Thyroid gland (tissue), 4 donors: ENCODE measurements at regions not wholly inside any gene's neighbourhood (a gene's known extent, or its start where the extent isn't known, plus 50 kb on each side); places are given as distances from the start of the nearest gene placed in this dataset.

ENCODE experiments used
- DNase-seq, 2 donors: peaks; one replicate each; pipeline ENCODE4 v3.0.0-alpha.2; 2019
- H3K27ac ChIP-seq, 3 donors: fragments of 200-600 bp; sonication (generic); 1 replicate in 2 of 3; 2 replicates in 1 of 3; pipeline ENCODE4 v1.5.1; 2016 to 2019; ENCODE audit warnings: mild to moderate bottlenecking in 1 of 3, moderate library complexity in 1 of 3
- H3K27me3 ChIP-seq: fragments of 200-600 bp; sonication (generic); one replicate; pipeline ENCODE4 v1.5.1; 2019
- H3K36me3 ChIP-seq, 2 donors: fragments of 200-600 bp; sonication (generic); one replicate each; pipeline ENCODE4 v1.5.1; 2016 to 2019
- H3K4me1 ChIP-seq, 2 donors: fragments of 200-600 bp; sonication (generic); one replicate each; pipeline ENCODE4 v1.5.1; 2017 to 2019
- H3K4me3 ChIP-seq, 3 donors: fragments of 200-600 bp; sonication (generic); replicated peaks in 1 of 3; 1 replicate in 2 of 3; 2 replicates in 1 of 3; pipeline ENCODE4 v1.5.1; 2016; ENCODE audit warnings: mild to moderate bottlenecking in 1 of 3
- H3K9me3 ChIP-seq: fragments of 200-600 bp; sonication (generic); one replicate; pipeline ENCODE4 v1.5.1; 2017
- POLR2A ChIP-seq, 2 donors: fragments of 450-650 bp; IDR thresholded peaks; one replicate each; pipeline ENCODE4 v1.6.1; 2017; ENCODE audit warnings: antibody characterized with exemption in 2 of 2, mild to moderate bottlenecking in 2 of 2, moderate library complexity in 1 of 2
- WGBS, 2 donors: methylation state at CpG; one replicate each; pipeline ENCODE4 v1.1.5; 2017; 5-methylcytosine and 5-hydroxymethylcytosine counted together
- intact Hi-C: fragments of 100-400 bp; cut with DNase I; formaldehyde crosslinking; loops from one replicate; pipeline ENCODE4 v1.15.1; 2023
- TF ChIP-seq, protein P1 (sequence below), 6 experiments: fragments of 200-600 bp in 3 of 6; fragments of 450-650 bp in 3 of 6; sonication (generic) in 3 of 6; IDR thresholded peaks; one replicate each; pipeline ENCODE4 v1.5.1; 2016 to 2019; ENCODE audit warnings: antibody characterized with exemption in 6 of 6, mild to moderate bottlenecking in 2 of 6, inconsistent platforms in 1 of 6, moderate library complexity in 1 of 6

- intact Hi-C loops = no loop called here
- Histone ChIP-seq H3K27ac (no peak overlapping the region), H3K4me3 (no peak overlapping the region), H3K36me3 (no peaks in the 10 kb centered on the region), H3K27me3 (no peaks in the 10 kb centered on the region), H3K4me1 (no peaks in the 10 kb centered on the region), H3K9me3 (no peaks in the 10 kb centered on the region)
- 37 to 46% methylated on average over 6 of the region's 6 CpGs for WGBS, 2 donors
- TF ChIP-seq, protein P1, sequence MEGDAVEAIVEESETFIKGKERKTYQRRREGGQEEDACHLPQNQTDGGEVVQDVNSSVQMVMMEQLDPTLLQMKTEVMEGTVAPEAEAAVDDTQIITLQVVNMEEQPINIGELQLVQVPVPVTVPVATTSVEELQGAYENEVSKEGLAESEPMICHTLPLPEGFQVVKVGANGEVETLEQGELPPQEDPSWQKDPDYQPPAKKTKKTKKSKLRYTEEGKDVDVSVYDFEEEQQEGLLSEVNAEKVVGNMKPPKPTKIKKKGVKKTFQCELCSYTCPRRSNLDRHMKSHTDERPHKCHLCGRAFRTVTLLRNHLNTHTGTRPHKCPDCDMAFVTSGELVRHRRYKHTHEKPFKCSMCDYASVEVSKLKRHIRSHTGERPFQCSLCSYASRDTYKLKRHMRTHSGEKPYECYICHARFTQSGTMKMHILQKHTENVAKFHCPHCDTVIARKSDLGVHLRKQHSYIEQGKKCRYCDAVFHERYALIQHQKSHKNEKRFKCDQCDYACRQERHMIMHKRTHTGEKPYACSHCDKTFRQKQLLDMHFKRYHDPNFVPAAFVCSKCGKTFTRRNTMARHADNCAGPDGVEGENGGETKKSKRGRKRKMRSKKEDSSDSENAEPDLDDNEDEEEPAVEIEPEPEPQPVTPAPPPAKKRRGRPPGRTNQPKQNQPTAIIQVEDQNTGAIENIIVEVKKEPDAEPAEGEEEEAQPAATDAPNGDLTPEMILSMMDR (IDR thresholded peaks at IDR 0.05) = no peak
- TF ChIP-seq POLR2A (IDR thresholded peaks at IDR 0.05) = no peak
- no peak for DNase-seq
Observed at GRCh38 chr13:100854006-100854405, 179.4 kb upstream of the TMTC4 start.

- WGBS, 2 donors = 69 to 77% methylated on average over 5 of the region's 5 CpGs
- H3K9me3 ChIP-seq = no peaks in the 10 kb centered on the region
- DNase-seq = no peak
- H3K4me1 ChIP-seq = no peaks in the 10 kb centered on the region
- H3K27ac ChIP-seq = no peak overlapping the region
- no peak overlapping the region for H3K4me3 ChIP-seq
- intact Hi-C loops = no loop called here
- no peaks in the 10 kb centered on the region for H3K36me3 ChIP-seq
- TF ChIP-seq, protein P1 (IDR thresholded peaks at IDR 0.05) = no peak
- TF ChIP-seq POLR2A (IDR thresholded peaks at IDR 0.05) = no peak
- no peaks in the 10 kb centered on the region for H3K27me3 ChIP-seq
Observed at GRCh38 chr13:100853434-100853833, 178.8 kb upstream of the TMTC4 start.

- H3K4me3 ChIP-seq = no peak overlapping the region
- TF ChIP-seq POLR2A (IDR thresholded peaks at IDR 0.05) = no peak
- TF ChIP-seq, protein P1 (IDR thresholded peaks at IDR 0.05) = no peak
- DNase-seq = no peak
- H3K27me3 ChIP-seq = no peaks in the 10 kb centered on the region
- no peak overlapping the region for H3K27ac ChIP-seq
- intact Hi-C loops = no loop called here
- 76 to 93% methylated on average over 1 of the region's 1 CpG for WGBS, 2 donors
- no peaks in the 10 kb centered on the region for H3K9me3 ChIP-seq
- H3K36me3 ChIP-seq = no peaks in the 10 kb centered on the region
- no peaks in the 10 kb centered on the region for H3K4me1 ChIP-seq
Observed at GRCh38 chr13:100852146-100852545, 177.6 kb upstream of the TMTC4 start.

- no peak overlapping the region for H3K27ac ChIP-seq
- H3K27me3 ChIP-seq = no peaks in the 10 kb centered on the region
- no peaks in the 10 kb centered on the region for H3K4me1 ChIP-seq
- TF ChIP-seq POLR2A (IDR thresholded peaks at IDR 0.05) = no peak
- TF ChIP-seq, protein P1 (IDR thresholded peaks at IDR 0.05) = no peak
- DNase-seq = no peak
- H3K9me3 ChIP-seq = no peaks in the 10 kb centered on the region
- no peaks in the 10 kb centered on the region for H3K36me3 ChIP-seq
- WGBS, 2 donors = 86 to 89% methylated on average over 6 of the region's 6 CpGs
- intact Hi-C loops = no loop called here
- H3K4me3 ChIP-seq = no peak overlapping the region
Observed at GRCh38 chr13:100848304-100848703, 173.7 kb upstream of the TMTC4 start.

GRCh38 chr13:100845128-100845757, 170.6 kb upstream of the TMTC4 start:
- TF ChIP-seq, protein P1 (IDR thresholded peaks at IDR 0.05) = no peak
- no peak for TF ChIP-seq POLR2A (IDR thresholded peaks at IDR 0.05)
- intact Hi-C loops = no loop called here
- no peaks in the 10 kb centered on the region for H3K36me3 ChIP-seq
- 70 to 82% methylated on average over 3 of the region's 3 CpGs for WGBS, 2 donors
- no peak overlapping the region for H3K27ac ChIP-seq
- DNase-seq = no peak
- H3K9me3 ChIP-seq = no peaks in the 10 kb centered on the region
- no peaks in the 10 kb centered on the region for H3K27me3 ChIP-seq
- H3K4me1 ChIP-seq = no peaks in the 10 kb centered on the region
- no peak overlapping the region for H3K4me3 ChIP-seq
